CD4-positive, alpha-beta T cell treated with Interleukin-17A for 4 hours (primary cell): ENCODE measurements at regions not wholly inside any gene's neighbourhood (a gene's known extent, or its start where the extent isn't known, plus 50 kb on each side); places are given as distances from the start of the nearest gene placed in this dataset.

Experiments
- DNase-seq: peaks from one replicate; pipeline ENCODE4 v3.0.0-alpha.2; 2020; ENCODE audit warnings: mixed read lengths

DNA sequence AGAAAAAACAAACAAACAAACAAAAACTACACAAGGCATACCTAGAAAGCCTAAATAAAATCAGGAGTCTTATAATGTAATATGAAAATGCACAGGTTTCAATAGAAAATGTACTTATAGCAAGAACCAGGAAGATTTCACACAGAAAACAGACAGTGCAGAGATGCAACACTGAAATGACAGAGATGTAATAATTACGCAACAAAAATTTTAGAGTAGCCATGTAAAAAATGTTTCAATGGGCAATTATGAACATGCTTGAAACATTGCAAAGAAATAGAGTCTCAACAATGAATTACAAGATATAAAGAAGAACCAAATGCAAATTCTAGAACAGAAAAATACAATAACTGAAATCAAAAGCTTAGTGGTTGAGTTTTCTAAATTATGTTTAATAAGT, 405.9 kb downstream of the PLK2 start:
- DNase-seq = no peak

DNA sequence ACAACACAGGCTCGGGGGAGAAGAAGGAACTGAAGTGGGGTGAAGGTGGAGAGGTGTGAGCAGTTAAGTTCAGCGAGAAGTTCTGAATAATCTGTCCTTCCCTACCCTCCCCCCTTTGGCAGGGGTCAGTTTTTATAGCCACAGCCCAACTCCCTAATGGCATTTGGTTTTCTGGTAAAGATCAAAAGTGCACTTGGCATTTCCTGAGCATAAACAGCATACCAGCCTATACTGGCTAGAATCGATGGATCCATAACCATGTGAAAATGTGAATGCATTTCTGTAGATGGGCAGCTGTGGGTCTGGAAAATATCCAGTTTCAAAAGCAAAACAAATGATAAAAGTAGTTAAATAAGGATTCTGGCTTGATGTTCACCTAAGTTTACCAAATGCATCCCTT, 410.9 kb downstream of the PLK2 start:
- DNase-seq = no peak

- no peak for DNase-seq
Observed at GRCh38 chr5:58048185-58048925, 411.5 kb downstream of the PLK2 start.

GRCh38 chr5:58046371-58046770, 413.5 kb downstream of the PLK2 start:
- DNase-seq = no peak

DNA sequence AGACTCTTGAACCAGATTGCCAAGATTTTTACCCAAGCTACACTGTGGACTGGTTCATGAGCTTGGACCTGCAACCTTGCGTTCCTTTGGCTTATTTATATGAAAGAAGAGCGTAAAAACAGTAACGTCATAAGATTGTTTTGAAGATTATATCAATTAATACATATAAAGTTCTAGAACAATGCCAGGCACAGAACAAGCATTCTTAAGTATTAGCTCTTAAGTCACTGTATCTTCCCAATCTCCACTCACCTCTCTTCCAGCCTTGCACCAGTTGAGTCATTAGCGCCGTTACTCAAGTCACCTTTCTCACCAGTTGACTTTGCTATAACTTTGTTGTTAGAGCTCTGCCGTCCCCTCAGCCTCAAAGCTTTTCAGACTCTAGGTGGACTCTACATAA, 415.7 kb downstream of the PLK2 start:
- no peak for DNase-seq

DNA sequence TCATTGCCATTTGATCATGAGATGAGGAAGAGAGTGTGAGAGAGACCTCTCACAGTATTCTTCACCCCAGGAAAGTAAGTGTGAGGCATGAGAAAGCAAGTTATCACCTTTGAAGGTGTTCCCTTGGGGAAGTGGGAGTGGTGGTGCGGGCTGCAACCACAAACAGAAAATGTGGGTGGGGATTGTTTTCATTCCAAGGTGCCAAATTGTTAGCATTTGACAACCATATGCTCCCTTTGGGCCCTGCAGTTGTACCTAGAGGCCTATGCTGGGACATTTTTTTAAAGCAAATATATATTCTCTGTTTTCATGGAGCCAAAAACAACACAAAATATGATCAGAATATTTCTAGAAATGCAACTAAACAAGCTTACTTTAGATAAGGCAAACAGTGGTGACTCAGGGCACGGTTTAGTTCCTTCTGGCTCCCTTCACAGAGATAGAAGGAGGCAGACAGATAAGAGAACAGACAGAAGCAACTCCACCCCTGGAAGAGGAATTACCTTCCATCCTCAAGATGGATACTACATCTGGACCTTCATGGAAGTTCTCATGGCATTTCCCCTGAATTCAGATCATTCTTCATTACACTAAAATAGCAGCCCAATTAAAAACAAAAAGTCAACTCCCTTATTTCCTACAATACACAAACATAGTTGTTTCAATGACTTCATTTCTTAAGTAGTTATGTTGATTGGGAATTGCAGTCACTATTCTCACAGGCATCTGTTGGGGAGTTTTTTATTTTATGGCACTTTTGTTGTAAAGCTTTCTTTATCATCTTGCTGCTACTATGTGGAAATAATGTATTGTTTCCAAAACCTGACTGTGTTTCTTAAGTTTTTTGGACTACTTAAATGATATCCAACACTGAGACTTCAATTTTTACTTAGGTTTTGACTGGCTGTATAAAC, 416.6 kb downstream of the PLK2 start:
- no peak for DNase-seq

GRCh38 chr5:58041884-58042283, 418.0 kb downstream of the PLK2 start:
- DNase-seq = no peak

- DNase-seq = no peak
Observed at GRCh38 chr5:58040846-58041245, 419.0 kb downstream of the PLK2 start.

- no peak for DNase-seq
Observed at GRCh38 chr5:58040044-58040443, 419.8 kb downstream of the PLK2 start.

DNA sequence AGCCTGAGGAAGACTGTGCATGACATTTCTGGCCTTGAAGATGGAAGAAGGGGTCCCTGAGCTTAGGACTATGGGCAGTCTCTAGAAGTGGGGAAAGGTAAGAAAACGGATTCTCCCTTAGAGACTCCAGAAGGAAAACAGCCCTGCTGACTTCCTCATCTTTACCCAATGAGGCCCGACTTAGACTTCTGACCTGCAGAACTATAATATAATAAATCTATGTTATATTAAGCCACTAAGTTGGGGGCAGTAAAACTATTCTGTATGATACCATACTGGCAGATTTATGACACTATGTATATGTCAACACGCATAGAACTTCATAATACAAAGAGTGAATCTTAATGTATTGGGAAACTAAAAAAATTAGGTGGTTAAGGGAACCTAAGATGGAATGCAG, 422.0 kb downstream of the PLK2 start:
- DNase-seq = no peak

GRCh38 chr5:58025809-58026208, 434.1 kb downstream of the PLK2 start:
- DNase-seq = no peak

DNA sequence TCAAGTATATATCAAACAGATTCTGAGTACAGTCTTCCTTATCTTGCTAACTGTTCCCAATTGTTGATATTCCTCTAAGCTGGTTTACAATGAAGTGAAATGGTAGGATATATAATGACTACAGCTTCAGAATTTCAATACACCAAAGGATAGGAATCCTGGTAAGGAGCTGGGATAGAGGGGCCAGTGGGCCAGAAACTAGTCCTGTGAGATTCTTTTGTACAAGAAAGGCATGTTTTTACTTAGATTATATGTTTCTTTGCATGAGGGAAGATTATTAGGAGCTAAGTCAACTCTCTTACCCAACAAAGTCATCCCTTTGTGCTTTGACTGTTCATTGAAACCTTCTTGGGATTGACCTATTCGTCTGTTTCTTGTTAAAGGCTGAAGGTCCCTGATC, 435.7 kb downstream of the PLK2 start:
- no peak for DNase-seq

DNA sequence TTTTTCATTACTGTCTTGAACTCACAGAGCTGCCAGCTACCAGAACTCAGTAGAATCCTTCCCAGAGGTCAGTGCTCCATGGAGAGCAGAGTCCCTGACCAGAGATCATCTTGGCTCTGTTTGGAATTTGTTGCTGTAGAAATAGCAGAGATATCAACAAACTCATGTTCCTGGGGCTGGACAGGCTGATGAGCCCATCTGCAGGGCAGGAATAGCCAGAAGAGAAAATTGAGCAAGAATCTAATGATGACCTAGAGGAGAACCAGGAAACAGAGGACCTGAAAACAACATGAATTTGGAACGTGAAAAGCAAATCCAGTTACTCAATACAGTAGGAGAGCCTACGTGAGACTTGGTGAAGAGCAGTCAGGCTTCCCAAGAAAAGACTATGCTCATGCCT, 437.8 kb downstream of the PLK2 start:
- no peak for DNase-seq

DNA sequence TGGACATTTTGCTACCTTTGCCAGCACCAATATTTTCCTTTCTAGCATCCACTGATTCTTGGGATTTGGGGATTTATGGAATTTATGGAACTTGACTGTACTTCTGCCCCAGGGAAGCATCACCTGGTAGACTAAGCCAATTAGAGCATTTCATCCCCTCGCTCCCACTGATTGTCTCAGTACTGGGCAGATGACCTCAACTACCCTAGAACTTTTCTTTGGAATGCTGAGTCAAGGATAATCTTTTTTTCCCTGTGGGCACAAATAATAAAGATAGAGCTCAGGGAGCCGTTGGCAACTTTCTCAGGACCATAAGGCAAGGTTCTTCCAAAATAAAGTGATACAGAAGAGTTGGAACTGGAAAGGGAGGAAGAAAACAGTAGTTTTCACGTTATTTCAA, 438.4 kb downstream of the PLK2 start:
- no peak for DNase-seq

GRCh38 chr5:58019614-58020013, 440.3 kb downstream of the PLK2 start:
- DNase-seq = no peak

GRCh38 chr5:58018016-58018415, 441.9 kb downstream of the PLK2 start:
- DNase-seq = no peak

DNA sequence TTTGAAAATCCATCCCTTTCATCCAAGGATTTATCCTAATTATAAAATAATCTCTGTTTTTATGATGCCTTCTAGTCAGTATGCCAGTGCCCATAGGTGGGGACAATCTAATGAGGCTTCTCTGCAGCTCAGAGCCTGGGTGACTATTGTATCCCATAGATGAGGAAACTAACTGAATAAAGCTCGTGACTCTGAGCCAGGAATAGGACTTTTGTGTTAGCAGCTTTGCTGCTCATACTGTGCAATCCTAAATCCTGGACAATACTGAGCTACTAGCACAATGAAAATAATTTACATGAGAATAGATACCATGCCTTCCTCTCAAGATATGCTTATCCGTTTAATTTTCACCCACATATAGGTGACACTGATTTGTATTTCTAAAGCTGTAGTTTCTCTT, 443.0 kb downstream of the PLK2 start:
- DNase-seq = no peak

GRCh38 chr5:58016358-58016757, 443.5 kb downstream of the PLK2 start:
- no peak for DNase-seq

DNA sequence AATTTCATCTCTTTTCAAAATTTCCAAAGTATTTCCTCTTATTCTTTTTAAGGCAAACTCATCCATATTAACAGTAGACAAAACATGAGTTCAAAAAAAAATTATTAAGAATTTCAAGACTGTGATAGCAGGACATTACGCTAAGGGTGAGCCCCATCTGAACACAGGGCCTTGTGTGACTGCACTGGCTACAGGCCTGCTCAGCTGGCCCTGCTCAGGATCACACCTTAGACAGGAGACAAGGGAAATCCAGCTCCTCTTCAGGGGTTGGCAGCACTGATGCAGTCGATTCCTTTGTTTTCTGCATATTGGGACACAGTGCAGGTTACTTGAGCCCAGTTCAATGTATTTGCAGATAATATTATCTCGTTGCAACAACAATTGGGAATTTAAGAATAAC, 444.7 kb downstream of the PLK2 start:
- no peak for DNase-seq

DNA sequence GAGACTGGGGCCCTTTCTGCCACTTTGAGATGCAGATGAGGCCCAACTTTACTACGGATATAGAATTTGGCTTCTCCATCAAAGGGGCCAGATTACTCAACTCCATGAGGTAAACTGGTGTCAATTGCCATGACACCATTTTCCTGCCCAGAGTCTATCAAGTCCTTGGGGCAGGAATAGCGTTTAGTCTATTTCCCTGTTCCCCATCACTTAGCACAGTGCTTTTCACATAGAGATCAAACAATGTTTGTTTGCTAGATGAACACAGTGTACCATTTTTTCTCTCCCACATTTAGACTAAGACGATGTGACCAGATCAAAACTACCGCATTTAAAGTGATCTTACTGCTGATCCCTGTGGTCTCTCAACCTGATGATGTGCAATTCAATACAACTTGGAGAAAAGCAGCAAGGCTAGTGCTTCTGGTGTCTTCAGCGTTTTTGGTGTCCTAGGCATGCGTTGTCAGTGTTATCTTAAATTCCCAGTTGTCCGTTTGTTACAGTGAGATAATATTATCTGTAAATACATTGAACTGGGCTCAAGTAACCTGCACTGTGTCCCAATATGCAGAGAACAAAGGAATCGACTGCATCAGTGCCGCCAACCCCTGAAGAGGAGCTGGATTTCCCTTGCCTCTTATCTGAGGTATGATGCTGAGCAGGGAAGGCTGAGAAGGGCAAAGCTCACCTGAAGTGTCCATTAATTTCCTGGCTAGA, 446.2 kb downstream of the PLK2 start:
- DNase-seq = no peak

DNA sequence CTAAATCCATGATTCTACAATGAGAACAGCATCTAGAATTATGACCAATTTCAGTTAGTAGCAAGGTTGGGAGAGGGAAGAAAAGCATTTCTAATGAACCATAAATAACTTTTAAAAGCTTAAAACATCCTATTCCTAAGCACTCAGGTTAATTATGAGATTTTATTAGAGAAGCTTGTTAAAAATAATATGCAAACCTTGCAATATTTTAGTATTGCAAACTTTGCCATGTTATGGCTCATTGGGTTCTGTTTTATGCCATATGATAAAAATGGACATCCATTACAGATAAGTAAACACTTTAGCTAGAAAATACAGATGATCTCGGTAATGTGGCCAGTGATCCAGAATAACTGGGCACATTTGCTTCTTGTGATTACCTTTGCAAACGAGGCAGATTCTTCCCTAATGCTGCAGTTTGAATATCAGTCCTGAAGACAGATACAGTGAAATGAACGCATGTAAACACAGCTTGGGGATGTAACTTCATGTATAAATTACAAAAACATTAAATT, 447.0 kb downstream of the PLK2 start:
- DNase-seq = no peak

- no peak for DNase-seq
Observed at GRCh38 chr5:58012102-58012501, 447.8 kb downstream of the PLK2 start.

DNA sequence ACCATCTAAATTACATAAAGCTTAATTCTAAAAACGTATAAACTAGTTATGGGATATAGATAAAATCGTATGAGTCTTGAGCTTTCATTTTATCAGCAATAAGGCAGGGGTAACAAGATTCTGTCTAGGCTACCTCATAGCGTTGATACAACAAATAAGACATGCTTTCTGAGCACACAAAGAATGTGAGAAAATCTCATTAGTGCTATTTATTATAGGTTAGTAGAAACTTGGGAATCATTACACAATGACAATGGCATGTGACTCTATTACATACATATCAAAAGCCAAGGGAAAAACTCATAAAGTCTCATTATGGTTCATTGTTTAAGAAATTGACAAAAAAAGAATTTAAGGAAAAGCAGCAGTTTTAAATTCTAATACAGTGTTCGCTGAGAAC, 448.6 kb downstream of the PLK2 start:
- DNase-seq = no peak
